IPS DF 6.9 (cell line): ENCODE measurements at regions not wholly inside any gene's neighbourhood (a gene's known extent, or its start where the extent isn't known, plus 50 kb on each side); places are given as distances from the start of the nearest gene placed in this dataset.

Experiments used
- DNase-seq: peaks from one replicate; pipeline ENCODE4 v3.0.0-alpha.2; 2013; ENCODE audit warnings: low read depth, low spot score
- H3K27ac ChIP-seq: one replicate; pipeline ENCODE4 v1.5.1; 2013; ENCODE audit warnings: low read length, control low read depth
- H3K27me3 ChIP-seq: 2 replicates; pipeline ENCODE4 v1.6.1; 2013; ENCODE audit warnings: mild to moderate bottlenecking, low read length; ENCODE audit not compliant: control insufficient read depth, insufficient read depth
- H3K36me3 ChIP-seq: 2 replicates; pipeline ENCODE4 v1.6.1; 2013; ENCODE audit warnings: low read length; ENCODE audit not compliant: control insufficient read depth, insufficient read depth
- H3K4me1 ChIP-seq: 2 replicates; pipeline ENCODE4 v1.6.1; 2013; ENCODE audit warnings: low read length; ENCODE audit not compliant: control insufficient read depth, insufficient read depth
- H3K4me3 ChIP-seq: 2 replicates; pipeline ENCODE4 v1.5.1; 2013; ENCODE audit warnings: mild to moderate bottlenecking, low read length
- H3K9me3 ChIP-seq: 2 replicates; pipeline ENCODE4 v1.6.1; 2013; ENCODE audit warnings: low read length, inconsistent platforms; ENCODE audit not compliant: control insufficient read depth, insufficient read depth
- WGBS: extraction: QIAGEN DNeasy Blood & Tissue Kit; methylation state at CpG from one replicate; pipeline ENCODE4 v1.1.7; 2013; ENCODE audit warnings: mixed read lengths, missing lambda C conversion rate; ENCODE audit not compliant: insufficient read length, insufficient coverage; 5-methylcytosine and 5-hydroxymethylcytosine counted together

DNA sequence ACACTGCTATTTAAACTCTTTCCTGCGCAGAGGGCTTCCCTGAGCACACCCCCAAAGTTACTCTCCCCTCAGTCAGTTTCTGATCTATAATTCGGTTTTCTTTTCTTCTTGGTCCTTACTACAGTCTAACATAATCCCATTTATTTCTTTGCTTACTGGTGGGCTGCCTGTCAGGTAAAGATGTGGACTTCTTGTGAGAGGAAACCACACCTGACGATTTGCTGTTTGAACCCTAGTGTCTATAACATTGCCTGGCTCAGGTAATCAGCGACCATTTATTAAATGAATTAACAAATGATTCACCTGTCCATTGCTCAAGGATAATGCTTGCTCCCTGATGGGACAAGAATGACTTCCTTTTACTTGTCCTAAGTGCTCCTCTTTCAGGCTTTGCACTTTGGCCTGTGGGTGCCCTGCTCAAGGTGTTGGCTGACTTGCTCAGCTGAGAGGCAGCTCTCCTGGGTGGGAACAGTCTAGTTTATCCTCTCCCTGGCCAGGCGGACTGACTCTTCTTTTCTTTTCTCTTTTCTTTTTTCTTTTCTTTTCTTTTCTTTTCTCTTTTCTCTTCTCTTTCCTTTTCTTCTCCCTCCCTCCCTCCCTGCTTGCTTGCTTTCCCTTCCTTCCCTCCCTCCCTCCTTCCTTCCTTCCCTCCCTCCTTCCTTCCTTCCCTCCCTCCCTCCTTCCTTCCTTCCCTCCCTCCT lies 233.1 kb downstream of the BCAS1 start:
- WGBS, result no CpG with 5 or more reads among the region's 5 CpGs
- Histone ChIP-seq H3K4me1 (no peaks in the 10 kb centered on the region), H3K27ac (no peak overlapping the region)

DNA sequence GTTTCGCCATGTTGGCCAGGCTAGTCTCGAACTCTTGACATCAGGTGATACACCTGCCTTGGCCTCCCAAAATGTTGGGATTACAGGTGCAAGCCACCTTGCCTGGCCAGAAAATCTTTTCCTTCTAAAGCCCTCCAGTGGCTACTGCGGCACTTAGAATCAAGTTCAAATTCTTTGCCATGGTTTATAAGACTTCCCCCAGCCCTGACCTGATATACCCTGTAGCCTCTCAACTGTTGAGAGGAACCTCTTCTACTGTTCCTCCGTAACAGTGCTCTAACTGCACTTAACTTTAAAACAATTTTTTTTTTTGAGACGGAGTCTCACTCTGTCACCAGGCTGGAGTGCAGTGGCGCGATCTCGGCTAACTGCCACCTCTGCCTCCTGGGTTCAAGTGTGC lies 235.6 kb downstream of the BCAS1 start:
- Histone ChIP-seq H3K4me1 (no peaks in the 10 kb centered on the region), H3K27me3 (no peaks in the 10 kb centered on the region), H3K9me3 (no peaks in the 10 kb centered on the region), H3K27ac (no peak overlapping the region), H3K4me3 (no peak overlapping the region), H3K36me3 (no peaks in the 10 kb centered on the region)
- no peak for DNase-seq
- WGBS, result no CpG with 5 or more reads among the region's 8 CpGs

More for the DNA sequence above, 233.1 kb downstream of the BCAS1 start:
- Histone ChIP-seq H3K9me3 (no peaks in the 10 kb centered on the region), H3K27me3 (no peaks in the 10 kb centered on the region), H3K4me3 (no peak overlapping the region), H3K36me3 (no peaks in the 10 kb centered on the region)
- no peak for DNase-seq

DNA sequence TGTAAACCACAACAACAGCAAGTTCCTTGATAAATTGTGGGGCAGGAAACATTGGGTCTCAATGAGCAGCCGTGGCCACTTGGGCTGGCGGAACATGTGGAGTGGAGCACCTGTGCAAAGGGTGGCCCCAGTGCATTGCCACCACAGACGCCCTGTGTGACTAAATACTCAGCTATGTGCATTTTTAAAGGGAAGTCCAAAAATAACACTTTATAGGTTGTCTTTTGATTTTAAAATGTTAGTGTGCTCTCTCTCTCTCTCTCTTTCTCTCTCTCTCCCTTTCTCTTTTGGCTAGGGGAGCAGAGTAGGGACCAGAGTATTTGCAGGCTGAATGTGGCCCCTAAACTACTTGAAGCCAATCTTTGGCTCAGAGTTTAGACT lies 236.3 kb downstream of the BCAS1 start:
- no peaks in the 10 kb centered on the region for H3K36me3 ChIP-seq
- DNase-seq, result no peak
- no peak overlapping the region for H3K4me3 ChIP-seq
- WGBS, result no CpG with 5 or more reads among the region's 3 CpGs
- H3K9me3 ChIP-seq, result no peaks in the 10 kb centered on the region
- H3K4me1 ChIP-seq, result no peaks in the 10 kb centered on the region
- no peaks in the 10 kb centered on the region for H3K27me3 ChIP-seq
- no peak overlapping the region for H3K27ac ChIP-seq

DNA sequence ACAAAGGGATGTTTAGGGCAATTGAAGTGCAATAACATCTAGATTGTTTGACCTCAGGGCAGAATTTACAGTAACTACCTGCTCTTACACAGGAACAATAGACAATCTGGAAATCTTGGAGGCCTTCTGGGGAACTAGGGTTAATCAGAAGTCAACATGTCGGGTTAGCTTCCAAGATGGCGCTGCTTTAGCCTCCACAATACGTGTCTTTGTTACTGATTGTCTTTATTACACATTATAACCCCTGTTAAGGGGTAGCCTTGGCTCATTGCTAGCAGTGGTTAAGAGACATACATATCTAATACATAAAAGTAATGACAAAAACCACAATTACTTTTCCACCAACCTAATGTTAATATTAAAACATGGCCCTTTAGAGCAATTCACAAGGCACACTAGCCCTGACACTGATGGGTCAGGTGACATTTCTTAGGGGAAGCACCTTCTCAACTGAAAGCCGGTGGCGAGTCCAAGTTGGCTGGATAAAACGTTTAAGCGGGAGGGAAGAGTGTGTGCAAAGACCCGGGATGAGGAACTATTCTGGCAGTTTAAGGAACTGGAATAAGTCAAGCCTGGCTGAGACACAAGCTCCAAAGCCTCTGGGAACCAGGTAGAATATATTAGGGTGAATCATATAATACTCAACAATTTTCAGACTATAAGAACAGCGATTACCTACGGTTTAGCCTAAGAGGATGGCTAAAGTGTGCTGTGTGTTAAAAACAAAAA lies 236.9 kb downstream of the BCAS1 start:
- DNase-seq, result no peak
- no peaks in the 10 kb centered on the region for H3K36me3 ChIP-seq
- H3K27ac ChIP-seq, result no peak overlapping the region
- WGBS, result no CpG with 5 or more reads among the region's 10 CpGs
- H3K27me3 ChIP-seq, result no peaks in the 10 kb centered on the region
- no peaks in the 10 kb centered on the region for H3K4me1 ChIP-seq
- H3K9me3 ChIP-seq, result no peaks in the 10 kb centered on the region
- H3K4me3 ChIP-seq, result no peak overlapping the region

DNA sequence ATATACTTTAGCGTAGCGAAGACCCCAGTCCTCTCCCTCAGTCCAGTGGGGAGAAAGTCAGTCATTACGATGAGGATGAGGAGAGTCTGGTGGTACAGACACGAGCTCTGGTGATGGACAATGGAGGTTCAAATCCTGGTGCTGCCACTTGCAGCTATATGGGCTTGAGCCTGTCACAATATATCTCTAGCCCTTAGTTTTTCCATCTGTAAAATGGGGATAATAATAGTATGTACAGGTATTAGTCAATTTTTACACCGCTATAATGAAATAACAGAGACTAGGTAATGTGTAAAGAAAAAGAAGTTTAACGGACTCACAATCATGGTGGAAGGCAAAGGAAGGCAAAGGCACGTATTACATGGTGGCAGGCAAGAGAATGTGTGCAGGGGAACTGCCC lies 237.9 kb downstream of the BCAS1 start:
- H3K9me3 ChIP-seq, result no peaks in the 10 kb centered on the region
- DNase-seq, result no peak
- no peaks in the 10 kb centered on the region for H3K36me3 ChIP-seq
- H3K27me3 ChIP-seq, result no peaks in the 10 kb centered on the region
- no peaks in the 10 kb centered on the region; the same call in 1 of the 2 replicates for H3K4me1 ChIP-seq
- WGBS, result no CpG with 5 or more reads among the region's 7 CpGs
- H3K27ac ChIP-seq, result no peak overlapping the region
- H3K4me3 ChIP-seq, result no peak overlapping the region

DNA sequence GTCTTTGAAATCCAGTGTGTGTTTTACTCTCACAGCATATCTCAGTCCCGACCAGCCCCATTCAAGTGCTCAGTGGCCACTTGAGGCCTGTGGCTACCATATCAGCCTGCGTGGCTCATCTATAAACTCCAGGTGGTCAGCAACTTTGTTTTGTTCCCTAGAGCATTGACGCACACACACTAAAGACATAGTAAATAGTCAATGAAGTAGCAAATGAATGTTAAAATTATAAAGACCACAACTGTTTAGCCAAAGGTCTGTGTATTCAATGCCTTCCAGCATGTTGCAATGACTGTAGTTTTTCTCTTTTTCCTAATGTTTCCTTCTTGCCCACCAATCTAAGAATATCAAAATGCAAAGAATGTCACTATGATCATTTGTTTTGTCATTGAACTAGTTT lies 238.2 kb upstream of the ZNF217 start:
- no CpG with 5 or more reads among the region's 3 CpGs for WGBS
- no peaks in the 10 kb centered on the region; the same call in 1 of the 2 replicates for H3K4me1 ChIP-seq

DNA sequence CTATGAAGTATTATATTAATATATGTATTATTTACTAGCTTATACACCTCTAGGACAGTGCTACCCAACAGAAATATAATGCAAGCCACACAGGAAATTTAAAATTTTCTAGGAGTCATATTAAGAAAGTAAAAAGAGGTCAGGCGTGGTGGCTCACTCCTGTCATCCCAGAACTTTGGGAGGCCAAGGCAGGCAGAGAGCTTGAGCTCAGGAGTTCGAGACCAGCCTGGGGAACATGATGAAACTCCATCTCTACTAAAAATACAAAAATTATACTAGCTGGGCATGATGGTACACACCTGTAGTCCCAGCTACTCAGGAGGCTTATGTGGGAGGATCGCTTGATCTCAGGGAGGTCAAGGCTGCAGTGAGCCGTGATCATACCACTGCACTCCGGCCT lies 237.6 kb upstream of the ZNF217 start:
- Histone ChIP-seq H3K36me3 (no peaks in the 10 kb centered on the region), H3K4me3 (no peak overlapping the region), H3K27me3 (no peaks in the 10 kb centered on the region), H3K9me3 (no peaks in the 10 kb centered on the region), H3K27ac (no peak overlapping the region), H3K4me1 (no peaks in the 10 kb centered on the region; the same call in 1 of the 2 replicates)
- no CpG with 5 or more reads among the region's 5 CpGs for WGBS
- DNase-seq, result no peak

More for the DNA sequence above, 238.2 kb upstream of the ZNF217 start:
- no peak for DNase-seq
- Histone ChIP-seq H3K27me3 (no peaks in the 10 kb centered on the region), H3K9me3 (no peaks in the 10 kb centered on the region), H3K4me3 (no peak overlapping the region), H3K27ac (no peak overlapping the region), H3K36me3 (no peaks in the 10 kb centered on the region)

DNA sequence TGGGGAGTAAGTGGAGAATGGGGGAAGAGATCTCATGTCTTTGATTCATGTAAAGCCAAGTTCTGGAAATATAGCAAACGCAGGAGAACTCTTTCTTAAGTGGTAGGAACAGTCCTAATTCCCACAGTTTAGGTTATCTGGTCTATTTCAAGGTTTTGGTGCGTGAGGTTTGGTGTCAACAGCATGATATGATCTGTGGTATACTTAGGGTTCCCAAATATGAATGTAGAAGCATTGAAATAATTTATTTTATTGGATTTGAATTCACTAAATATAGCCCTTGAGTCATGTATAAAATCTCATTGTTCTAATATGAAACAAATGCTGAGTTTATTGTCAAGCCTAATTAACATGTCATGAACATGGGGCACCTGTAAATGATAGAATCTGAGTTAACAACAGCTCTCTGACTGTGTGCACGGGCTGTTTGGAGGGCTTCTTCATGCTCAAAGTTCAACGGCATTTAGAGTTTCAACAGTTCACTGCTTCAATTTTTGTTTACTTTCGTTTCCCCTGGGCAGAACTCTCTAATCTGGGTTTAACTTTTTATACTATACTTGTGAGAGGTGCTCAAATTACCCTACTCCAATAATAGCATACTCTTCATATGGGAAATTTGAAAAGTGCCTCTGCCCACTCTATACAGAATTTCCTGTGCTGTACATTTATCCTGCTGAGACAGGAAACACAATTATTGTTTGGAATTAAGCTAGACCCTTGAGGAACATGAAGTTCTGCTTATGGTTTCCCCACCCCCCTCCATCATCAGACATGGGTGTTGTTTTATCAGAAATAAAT lies 236.3 kb upstream of the ZNF217 start:
- H3K27ac ChIP-seq, result no peak overlapping the region
- no peak overlapping the region for H3K4me3 ChIP-seq
- H3K4me1 ChIP-seq, result no peaks in the 10 kb centered on the region; the same call in 1 of the 2 replicates
- no peaks in the 10 kb centered on the region for H3K36me3 ChIP-seq
- H3K9me3 ChIP-seq, result no peaks in the 10 kb centered on the region
- WGBS, result no CpG with 5 or more reads among the region's 5 CpGs
- no peak for DNase-seq
- H3K27me3 ChIP-seq, result no peaks in the 10 kb centered on the region

DNA sequence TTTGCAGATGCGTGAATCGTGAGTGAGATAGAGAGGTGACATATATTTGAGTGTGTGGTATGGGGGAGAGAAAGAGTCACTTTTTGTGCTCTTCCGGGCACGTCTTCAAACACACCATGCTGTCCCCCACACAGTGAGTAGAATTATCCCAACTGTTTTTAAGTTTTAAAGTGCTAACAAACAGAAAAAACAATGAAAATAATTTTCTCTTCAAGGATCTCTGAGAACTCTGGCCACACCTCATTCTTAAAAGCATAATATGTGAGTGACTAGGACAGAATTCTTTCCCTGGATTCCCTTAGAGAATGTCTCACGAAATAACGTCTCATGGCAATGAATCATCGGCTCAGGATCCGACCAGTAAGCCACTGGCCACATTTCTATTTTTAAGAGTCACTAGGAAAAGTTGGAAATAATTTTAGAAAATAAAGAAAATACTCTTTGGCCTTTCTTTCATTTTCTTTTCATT lies 235.7 kb upstream of the ZNF217 start:
- no peaks in the 10 kb centered on the region; the same call in 1 of the 2 replicates for H3K4me1 ChIP-seq
- H3K27ac ChIP-seq, result no peak overlapping the region
- H3K4me3 ChIP-seq, result no peak overlapping the region
- H3K9me3 ChIP-seq, result no peaks in the 10 kb centered on the region
- WGBS, result no CpG with 5 or more reads among the region's 8 CpGs
- DNase-seq, result no peak
- no peaks in the 10 kb centered on the region for H3K36me3 ChIP-seq
- H3K27me3 ChIP-seq, result no peaks in the 10 kb centered on the region

DNA sequence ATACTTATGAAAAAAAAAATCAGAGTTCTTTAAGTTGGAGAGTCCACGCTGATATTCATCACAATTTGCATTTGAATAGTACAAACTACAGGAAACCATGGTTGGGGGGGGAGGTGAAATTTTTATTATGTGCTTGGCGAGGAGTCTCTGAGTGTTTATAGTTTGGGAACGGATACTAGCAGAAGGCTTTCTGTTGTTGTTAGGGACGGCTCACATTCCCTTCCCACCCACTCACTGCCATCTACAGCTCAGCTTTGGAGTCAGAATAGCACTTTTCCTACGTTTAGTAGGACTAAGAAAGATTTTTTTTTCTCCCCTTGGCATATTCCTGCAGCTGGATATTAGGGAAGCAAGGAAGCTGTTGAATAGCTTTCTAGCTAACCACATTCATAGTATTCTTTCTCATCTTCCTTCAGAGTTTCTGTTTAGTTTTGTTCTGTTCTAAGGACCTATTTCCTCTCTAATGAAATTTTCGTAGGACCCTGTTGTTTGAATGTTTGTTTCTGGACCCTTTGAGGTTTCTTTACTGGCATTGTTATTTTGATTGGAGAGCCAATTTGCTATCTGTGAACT lies 235.1 kb upstream of the ZNF217 start:
- H3K4me1 ChIP-seq, result no peaks in the 10 kb centered on the region; the same call in 1 of the 2 replicates
- DNase-seq, result no peak

More for the DNA sequence above, 235.1 kb upstream of the ZNF217 start:
- no CpG with 5 or more reads among the region's 6 CpGs for WGBS
- no peaks in the 10 kb centered on the region for H3K27me3 ChIP-seq
- H3K27ac ChIP-seq, result no peak overlapping the region
- H3K9me3 ChIP-seq, result no peaks in the 10 kb centered on the region
- no peaks in the 10 kb centered on the region for H3K36me3 ChIP-seq
- H3K4me3 ChIP-seq, result no peak overlapping the region
